Ascending aorta (tissue), 2 donors: ENCODE measurements at regions not wholly inside any gene's neighbourhood (a gene's known extent, or its start where the extent isn't known, plus 50 kb on each side); places are given as distances from the start of the nearest gene placed in this dataset.
"Not testable (repeated sequence)": the region's sequence is repeated elsewhere in the genome, so short reads cannot be mapped to it uniquely, and the experiment has no call there.

Experiments
- DNase-seq, 2 donors: peaks; one replicate each; pipeline ENCODE4 v3.0.0-alpha.2; 2019; ENCODE audit warnings: low spot score in 2 of 2
- H3K27ac ChIP-seq, 2 donors: fragments of 200-600 bp; sonication (generic); one replicate each; pipeline ENCODE4 v1.5.1; 2016 to 2017; ENCODE audit warnings: mild to moderate bottlenecking in 1 of 2
- H3K27me3 ChIP-seq: fragments of 200-600 bp; sonication (generic); one replicate; pipeline ENCODE4 v1.5.1; 2017
- H3K36me3 ChIP-seq, 2 donors: fragments of 200-600 bp; sonication (generic); one replicate each; pipeline ENCODE4 v1.5.1; 2016
- H3K4me1 ChIP-seq, 2 donors: fragments of 200-600 bp; sonication (generic); one replicate each; pipeline ENCODE4 v1.5.1; 2016 to 2017; ENCODE audit warnings: mild to moderate bottlenecking in 1 of 2
- H3K4me3 ChIP-seq, 2 donors: fragments of 200-600 bp; sonication (generic); one replicate each; pipeline ENCODE4 v1.5.1; 2016 to 2017; ENCODE audit warnings: mild to moderate bottlenecking in 1 of 2
- H3K9me3 ChIP-seq, 2 donors: fragments of 200-600 bp; sonication (generic); one replicate each; pipeline ENCODE4 v1.5.1; 2016
- intact Hi-C: fragments of 100-400 bp; cut with DNase I; formaldehyde crosslinking; loops from one replicate; pipeline ENCODE4 v1.15.1; 2023

- H3K27me3 ChIP-seq, H3K9me3 ChIP-seq, DNase-seq, intact Hi-C loops, H3K4me1 ChIP-seq, H3K36me3 ChIP-seq, H3K27ac ChIP-seq, H3K4me3 ChIP-seq: not testable (repeated sequence)
Observed at GRCh38 chr21:8245642-8246402, 2275.6 kb upstream of the TPTE start.

- DNase-seq, H3K27ac ChIP-seq, H3K27me3 ChIP-seq, H3K4me1 ChIP-seq, H3K9me3 ChIP-seq, H3K36me3 ChIP-seq, H3K4me3 ChIP-seq, intact Hi-C loops: not testable (repeated sequence)
Observed at GRCh38 chr21:8251701-8252100, 2269.7 kb upstream of the TPTE start.

GRCh38 chr21:8255094-8255493 lies 2266.3 kb upstream of the TPTE start:
- H3K36me3 ChIP-seq, H3K9me3 ChIP-seq, intact Hi-C loops, DNase-seq, H3K27ac ChIP-seq, H3K4me3 ChIP-seq, H3K4me1 ChIP-seq, H3K27me3 ChIP-seq: not testable (repeated sequence)

- DNase-seq, result not testable (repeated sequence)
Observed at GRCh38 chr21:8257083-8257799, 2264.1 kb upstream of the TPTE start.

GRCh38 chr21:8260065-8260627 lies 2261.2 kb upstream of the TPTE start:
- DNase-seq, H3K9me3 ChIP-seq, intact Hi-C loops, H3K27me3 ChIP-seq, H3K4me1 ChIP-seq, H3K4me3 ChIP-seq, H3K36me3 ChIP-seq, H3K27ac ChIP-seq: not testable (repeated sequence)

More at GRCh38 chr21:8257083-8257799, 2264.1 kb upstream of the TPTE start:
- H3K27ac ChIP-seq, intact Hi-C loops, H3K4me1 ChIP-seq, H3K4me3 ChIP-seq, H3K27me3 ChIP-seq, H3K36me3 ChIP-seq, H3K9me3 ChIP-seq: not testable (repeated sequence)
